ENCODE measurements at regions not wholly inside any gene's neighbourhood (a gene's known extent, or its start where the extent isn't known, plus 50 kb on each side); places are given as distances from the start of the nearest gene placed in this dataset.
"Not testable (repeated sequence)": the region's sequence is repeated elsewhere in the genome, so short reads cannot be mapped to it uniquely, and the experiment has no call there.

GRCh38 chr13:76610819-76611415 lies 275.3 kb downstream of the KCTD12 start:
- intact Hi-C loops (cut with micrococcal nuclease), result no loop called here
- DNase-seq, result no peak
- Mint-ChIP-seq H3K27me3 (no peaks in the 10 kb centered on the region), H3K4me1 (ENCODE audit: low read depth) (no peaks in the 10 kb centered on the region), H3K4me3 (no peak overlapping the region), H3K27ac (no peak overlapping the region), H3K9me3 (no peaks in the 10 kb centered on the region), H3K36me3 (no peaks in the 10 kb centered on the region)
- ChIA-PET CTCF (no interaction called here), POLR2A (no interaction called here)

DNA sequence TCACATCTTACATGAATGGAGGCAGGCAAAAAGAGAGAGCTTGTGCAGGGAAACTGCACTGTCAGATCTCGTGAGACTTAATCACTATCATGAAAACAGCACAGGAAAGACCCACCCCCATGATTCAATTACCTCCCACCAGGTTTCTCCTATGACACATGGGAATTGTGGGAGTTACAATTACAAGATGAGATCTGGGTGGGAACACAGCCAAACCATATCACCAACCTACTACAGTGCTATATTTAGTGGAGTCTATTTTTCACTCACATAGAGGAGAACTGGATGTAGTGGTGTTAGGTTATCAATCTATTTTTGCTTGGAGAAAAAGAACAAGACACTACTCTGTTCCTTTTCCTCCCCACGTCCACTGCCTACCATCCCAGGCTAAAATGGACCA lies 276.6 kb downstream of the KCTD12 start:
- H3K4me3 Mint-ChIP-seq, result no peak overlapping the region
- POLR2A ChIA-PET, result no interaction called here
- no peaks in the 10 kb centered on the region for H3K9me3 Mint-ChIP-seq
- DNase-seq, result no peak
- H3K27ac Mint-ChIP-seq, result no peak overlapping the region
- H3K4me1 Mint-ChIP-seq (ENCODE audit: low read depth), result no peaks in the 10 kb centered on the region
- no peaks in the 10 kb centered on the region for H3K27me3 Mint-ChIP-seq
- intact Hi-C loops (cut with micrococcal nuclease), result no loop called here
- CTCF ChIA-PET, result no interaction called here
- H3K36me3 Mint-ChIP-seq, result no peaks in the 10 kb centered on the region

GRCh38 chr13:76607866-76608265 lies 278.3 kb downstream of the KCTD12 start:
- H3K9me3 Mint-ChIP-seq, result no peaks in the 10 kb centered on the region
- POLR2A ChIA-PET, result no interaction called here
- no peaks in the 10 kb centered on the region for H3K36me3 Mint-ChIP-seq
- no peak overlapping the region for H3K4me3 Mint-ChIP-seq
- CTCF ChIA-PET, result no interaction called here
- no peak overlapping the region for H3K27ac Mint-ChIP-seq
- H3K4me1 Mint-ChIP-seq (ENCODE audit: low read depth), result no peaks in the 10 kb centered on the region
- intact Hi-C loops (cut with micrococcal nuclease), result no loop called here
- no peak for DNase-seq
- H3K27me3 Mint-ChIP-seq, result no peaks in the 10 kb centered on the region

- no peak overlapping the region for H3K27ac Mint-ChIP-seq
- H3K27me3 Mint-ChIP-seq, result peaks cover 3% of the 10 kb centered on the region
- no peak for DNase-seq
- ChIA-PET CTCF (no interaction called here), POLR2A (no interaction called here)
- no peaks in the 10 kb centered on the region for H3K4me1 Mint-ChIP-seq (ENCODE audit: low read depth)
- intact Hi-C loops (cut with micrococcal nuclease), result no loop called here
- H3K9me3 Mint-ChIP-seq, result no peaks in the 10 kb centered on the region
- no peaks in the 10 kb centered on the region for H3K36me3 Mint-ChIP-seq
- no peak overlapping the region for H3K4me3 Mint-ChIP-seq
Measured at GRCh38 chr13:76600081-76600480, 286.1 kb downstream of the KCTD12 start.

GRCh38 chr13:76597868-76598267 lies 288.3 kb downstream of the KCTD12 start:
- H3K27me3 Mint-ChIP-seq, result peaks cover 8% of the 10 kb centered on the region
- DNase-seq, result no peak
- ChIA-PET POLR2A (no interaction called here), CTCF (interaction anchor here (1.6 kb wide), 1 partner anchor 728 kb away, joined by 3 read pairs; no protein-coding TSS in a partner anchor)
- peaks cover 2% of the 10 kb centered on the region for H3K9me3 Mint-ChIP-seq
- H3K4me3 Mint-ChIP-seq, result no peak overlapping the region
- no peaks in the 10 kb centered on the region for H3K4me1 Mint-ChIP-seq (ENCODE audit: low read depth)
- intact Hi-C loops (cut with micrococcal nuclease), result no loop called here
- no peaks in the 10 kb centered on the region for H3K36me3 Mint-ChIP-seq
- H3K27ac Mint-ChIP-seq, result no peak overlapping the region

GRCh38 chr13:76596216-76596615 lies 290.0 kb downstream of the KCTD12 start:
- Mint-ChIP-seq H3K36me3 (no peaks in the 10 kb centered on the region), H3K4me1 (ENCODE audit: low read depth) (no peaks in the 10 kb centered on the region), H3K27ac (no peak overlapping the region), H3K9me3 (peaks cover 2% of the 10 kb centered on the region), H3K4me3 (no peak overlapping the region), H3K27me3 (peaks cover 5% of the 10 kb centered on the region)
- DNase-seq, result no peak
- intact Hi-C loops (cut with micrococcal nuclease), result no loop called here
- POLR2A ChIA-PET, result no interaction called here
- CTCF ChIA-PET, result no interaction called here

DNA sequence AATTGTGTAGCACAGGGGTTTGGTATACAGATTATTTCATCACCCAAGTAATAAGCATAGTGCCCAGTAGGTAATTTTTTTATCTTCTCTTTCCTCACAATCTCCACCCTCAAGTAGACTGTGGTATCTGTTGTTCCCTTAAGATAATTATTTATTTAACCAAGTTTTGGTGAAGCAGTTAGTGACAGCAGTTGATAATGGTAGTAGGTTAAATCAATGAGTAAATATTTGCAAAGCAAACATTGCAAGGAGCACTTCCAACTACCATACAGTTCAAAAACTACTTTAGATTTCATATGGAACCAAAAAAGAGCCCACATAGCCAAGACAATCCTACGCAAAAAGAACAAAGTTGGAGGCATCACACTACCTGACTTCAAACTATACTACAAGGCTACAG lies 291.8 kb downstream of the KCTD12 start:
- DNase-seq, result no peak
- Mint-ChIP-seq H3K36me3 (no peaks in the 10 kb centered on the region), H3K4me1 (ENCODE audit: low read depth) (no peaks in the 10 kb centered on the region), H3K27me3 (peaks cover 5% of the 10 kb centered on the region), H3K27ac (no peak overlapping the region), H3K9me3 (peaks cover 2% of the 10 kb centered on the region), H3K4me3 (no peak overlapping the region)
- CTCF ChIA-PET, result no interaction called here
- POLR2A ChIA-PET, result no interaction called here
- intact Hi-C loops (cut with micrococcal nuclease), result no loop called here

DNA sequence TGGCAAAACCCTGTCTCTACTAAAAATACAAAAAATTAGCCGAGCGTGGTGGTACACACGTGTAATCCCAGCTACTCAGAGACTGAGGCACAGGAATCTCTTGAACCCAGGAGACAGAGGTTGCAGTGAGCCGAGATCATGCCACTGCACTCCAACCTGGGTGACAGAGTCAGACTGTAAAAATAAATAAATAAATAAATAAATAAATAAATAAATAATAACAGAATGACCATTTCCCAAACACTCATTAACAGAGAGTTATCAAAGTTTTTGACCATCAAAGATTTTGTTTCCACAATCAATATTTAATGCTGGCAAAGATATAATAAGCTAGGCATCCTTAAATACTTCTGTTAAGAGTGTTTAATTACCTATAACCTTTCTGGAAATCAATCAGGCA lies 299.4 kb downstream of the KCTD12 start:
- Mint-ChIP-seq H3K27me3 (peaks cover 5% of the 10 kb centered on the region), H3K4me1 (ENCODE audit: low read depth) (no peaks in the 10 kb centered on the region), H3K9me3 (no peaks in the 10 kb centered on the region), H3K36me3 (no peaks in the 10 kb centered on the region), H3K4me3 (no peak overlapping the region), H3K27ac (no peak overlapping the region)
- ChIA-PET CTCF (no interaction called here), POLR2A (no interaction called here)
- intact Hi-C loops (cut with micrococcal nuclease), result no loop called here
- DNase-seq, result no peak

- no peak overlapping the region for H3K27ac Mint-ChIP-seq
- H3K27me3 Mint-ChIP-seq, result no peaks in the 10 kb centered on the region
- DNase-seq, result no peak
- H3K9me3 Mint-ChIP-seq, result peaks cover 28% of the 10 kb centered on the region
- H3K4me3 Mint-ChIP-seq, result no peak overlapping the region
- intact Hi-C loops (cut with micrococcal nuclease), result no loop called here
- ChIA-PET CTCF (no interaction called here), POLR2A (no interaction called here)
- no peaks in the 10 kb centered on the region for H3K36me3 Mint-ChIP-seq
- no peaks in the 10 kb centered on the region for H3K4me1 Mint-ChIP-seq (ENCODE audit: low read depth)
Measured at GRCh38 chr13:76579701-76580100, 306.5 kb downstream of the KCTD12 start.

DNA sequence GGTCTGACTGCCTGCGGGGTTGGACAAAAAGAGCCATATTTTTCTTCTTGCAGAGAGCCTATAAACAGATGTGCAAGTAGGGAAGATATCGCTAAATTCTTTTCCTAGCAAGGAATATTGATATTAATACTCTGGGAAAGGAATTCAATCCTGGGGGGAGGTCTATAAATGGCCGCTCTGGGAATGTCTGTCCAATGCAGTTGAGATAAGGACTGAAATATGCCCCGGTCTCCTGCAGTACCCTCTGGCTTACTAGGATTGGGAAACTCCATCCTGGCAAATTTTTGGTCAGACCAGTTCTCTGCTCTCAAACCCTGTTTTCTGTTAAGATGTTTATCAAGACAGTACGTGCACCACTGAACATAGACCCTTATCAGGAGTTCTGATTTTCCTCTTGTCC lies 310.6 kb downstream of the KCTD12 start:
- CTCF ChIA-PET; DNase-seq; H3K27ac Mint-ChIP-seq; H3K4me3 Mint-ChIP-seq; POLR2A ChIA-PET; intact Hi-C loops (cut with micrococcal nuclease); H3K4me1 Mint-ChIP-seq (ENCODE audit: low read depth); H3K36me3 Mint-ChIP-seq; H3K27me3 Mint-ChIP-seq: not testable (repeated sequence)
- H3K9me3 Mint-ChIP-seq, result peaks cover 34% of the 10 kb centered on the region

- intact Hi-C loops (cut with micrococcal nuclease), result no loop called here
- Mint-ChIP-seq H3K4me3 (no peak overlapping the region), H3K27me3 (no peaks in the 10 kb centered on the region), H3K27ac (no peak overlapping the region), H3K9me3 (peaks cover 14% of the 10 kb centered on the region), H3K4me1 (ENCODE audit: low read depth) (no peaks in the 10 kb centered on the region), H3K36me3 (peaks cover 2% of the 10 kb centered on the region)
- no peak for DNase-seq
- CTCF ChIA-PET, result no interaction called here
- POLR2A ChIA-PET, result no interaction called here
Measured at GRCh38 chr13:76570510-76570971, 315.7 kb downstream of the KCTD12 start.

- POLR2A ChIA-PET, result no interaction called here
- DNase-seq, result no peak
- Mint-ChIP-seq H3K4me3 (no peak overlapping the region), H3K9me3 (no peaks in the 10 kb centered on the region), H3K36me3 (no peaks in the 10 kb centered on the region), H3K27me3 (no peaks in the 10 kb centered on the region), H3K27ac (no peak overlapping the region), H3K4me1 (ENCODE audit: low read depth) (no peaks in the 10 kb centered on the region)
- CTCF ChIA-PET, result no interaction called here
- intact Hi-C loops (cut with micrococcal nuclease), result no loop called here
Measured at GRCh38 chr13:76556627-76557026, 329.6 kb downstream of the KCTD12 start.

DNA sequence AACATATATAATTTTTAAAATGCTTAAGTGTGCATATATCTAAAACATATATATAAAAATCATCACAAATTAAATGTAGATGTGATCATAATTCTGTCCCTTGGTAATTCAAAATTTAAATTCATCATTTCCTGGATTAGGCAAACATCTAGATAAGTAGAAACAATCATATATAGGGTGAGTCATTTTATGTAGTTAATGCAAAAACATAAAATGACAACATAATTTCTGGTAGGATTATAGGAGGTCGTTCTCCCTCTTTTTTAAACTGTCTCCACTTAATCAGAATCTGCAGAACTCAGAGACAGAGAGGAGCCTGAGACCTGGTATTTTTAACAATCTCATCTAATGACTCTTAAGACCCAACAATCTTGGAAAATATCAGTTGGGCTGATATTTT lies 333.4 kb downstream of the KCTD12 start:
- no peak overlapping the region for H3K27ac Mint-ChIP-seq
- H3K4me1 Mint-ChIP-seq (ENCODE audit: low read depth), result no peaks in the 10 kb centered on the region
- intact Hi-C loops (cut with micrococcal nuclease), result no loop called here
- no peaks in the 10 kb centered on the region for H3K27me3 Mint-ChIP-seq
- no peak for DNase-seq
- H3K9me3 Mint-ChIP-seq, result no peaks in the 10 kb centered on the region
- no peak overlapping the region for H3K4me3 Mint-ChIP-seq
- ChIA-PET POLR2A (no interaction called here), CTCF (no interaction called here)
- no peaks in the 10 kb centered on the region for H3K36me3 Mint-ChIP-seq
